HepG2 (cell line): ENCODE measurements at regions not wholly inside any gene's neighbourhood (a gene's known extent, or its start where the extent isn't known, plus 50 kb on each side); places are given as distances from the start of the nearest gene placed in this dataset.

ENCODE experiments used
- AGO2 ChIP-seq: fragments of 200-400 bp; formaldehyde crosslinking; optimal IDR thresholded peaks from 2 replicates; pipeline ENCODE3; 2017; ENCODE audit warnings: mild to moderate bottlenecking, low read depth, low read length, moderate library complexity
- KAT8 ChIP-seq: IDR thresholded peaks from 2 replicates; pipeline ENCODE4 v1.6.1; 2016; ENCODE audit warnings: missing genetic modification reagents, missing compliant biosample characterization
- PAXIP1 ChIP-seq: sonication (generic); formaldehyde crosslinking; conservative IDR thresholded peaks from 2 replicates; pipeline ENCODE4 v1.4.0; 2020; ENCODE audit warnings: mild to moderate bottlenecking, missing genetic modification reagents, moderate library complexity
- PRPF4 ChIP-seq: fragments of 200-400 bp; formaldehyde crosslinking; IDR thresholded peaks from 2 replicates; pipeline ENCODE4 v1.6.1; 2016; ENCODE audit warnings: low read length, low read depth; ENCODE audit not compliant: poor library complexity, severe bottlenecking
- SAP130 ChIP-seq: IDR thresholded peaks from 2 replicates; pipeline ENCODE4 v1.6.1; 2016; ENCODE audit warnings: low read depth
- ZBTB38 ChIP-seq: sonication (generic); formaldehyde crosslinking; IDR thresholded peaks from 2 replicates; pipeline ENCODE4 v1.5.1; 2020; ENCODE audit warnings: mild to moderate bottlenecking, missing genetic modification reagents
- ZNF274 ChIP-seq: sonication (generic); formaldehyde crosslinking; IDR thresholded peaks from 2 replicates; pipeline ENCODE4 v1.5.1; 2020; ENCODE audit warnings: mild to moderate bottlenecking, missing genetic modification reagents
- ZNF343 ChIP-seq: sonication (generic); formaldehyde crosslinking; IDR thresholded peaks from 2 replicates; pipeline ENCODE4 v1.4.0; 2020; ENCODE audit warnings: mild to moderate bottlenecking, missing genetic modification reagents
- ZNF430 ChIP-seq: sonication (generic); formaldehyde crosslinking; IDR thresholded peaks from 2 replicates; pipeline ENCODE4 v1.9.0; 2021; ENCODE audit warnings: mild to moderate bottlenecking, missing genetic modification reagents
- ZNF496 ChIP-seq: sonication (generic); formaldehyde crosslinking; IDR thresholded peaks from 2 replicates; pipeline ENCODE4 v1.8.1; 2023; ENCODE audit warnings: mild to moderate bottlenecking, moderate library complexity, missing genetic modification reagents; ENCODE audit not compliant: insufficient replicate concordance
- ZNF570 ChIP-seq: sonication (generic); formaldehyde crosslinking; IDR thresholded peaks from 2 replicates; pipeline ENCODE4 v1.4.0; 2020; ENCODE audit warnings: mild to moderate bottlenecking, missing genetic modification reagents, borderline replicate concordance
- ZNF768 ChIP-seq: sonication (generic); formaldehyde crosslinking; IDR thresholded peaks from 2 replicates; pipeline ENCODE4 v1.4.0; 2020; ENCODE audit warnings: missing genetic modification reagents
- ZNF792 ChIP-seq: IDR thresholded peaks from 2 replicates; pipeline ENCODE4 v1.6.1; 2016
- ZNF841 ChIP-seq: sonication (generic); formaldehyde crosslinking; IDR thresholded peaks from 2 replicates; pipeline ENCODE4 v1.8.1; 2023; ENCODE audit warnings: missing genetic modification reagents, borderline replicate concordance
- TF ChIP-seq, protein P1 (sequence below): sonication (generic); formaldehyde crosslinking; IDR thresholded peaks from 2 replicates; pipeline ENCODE4 v1.8.0; 2022; ENCODE audit warnings: missing genetic modification reagents, mild to moderate bottlenecking, moderate library complexity, borderline replicate concordance
- TF ChIP-seq, protein P2 (sequence below): IDR thresholded peaks from 2 replicates; pipeline ENCODE4 v1.6.1; 2016
- TF ChIP-seq, protein P3 (sequence below): IDR thresholded peaks from 2 replicates; pipeline ENCODE4 v1.6.1; 2016
- TF ChIP-seq, protein P4 (sequence below): sonication (generic); formaldehyde crosslinking; IDR thresholded peaks from 2 replicates; pipeline ENCODE4 v1.5.1; 2020; ENCODE audit warnings: missing genetic modification reagents, mild to moderate bottlenecking, borderline replicate concordance

DNA sequence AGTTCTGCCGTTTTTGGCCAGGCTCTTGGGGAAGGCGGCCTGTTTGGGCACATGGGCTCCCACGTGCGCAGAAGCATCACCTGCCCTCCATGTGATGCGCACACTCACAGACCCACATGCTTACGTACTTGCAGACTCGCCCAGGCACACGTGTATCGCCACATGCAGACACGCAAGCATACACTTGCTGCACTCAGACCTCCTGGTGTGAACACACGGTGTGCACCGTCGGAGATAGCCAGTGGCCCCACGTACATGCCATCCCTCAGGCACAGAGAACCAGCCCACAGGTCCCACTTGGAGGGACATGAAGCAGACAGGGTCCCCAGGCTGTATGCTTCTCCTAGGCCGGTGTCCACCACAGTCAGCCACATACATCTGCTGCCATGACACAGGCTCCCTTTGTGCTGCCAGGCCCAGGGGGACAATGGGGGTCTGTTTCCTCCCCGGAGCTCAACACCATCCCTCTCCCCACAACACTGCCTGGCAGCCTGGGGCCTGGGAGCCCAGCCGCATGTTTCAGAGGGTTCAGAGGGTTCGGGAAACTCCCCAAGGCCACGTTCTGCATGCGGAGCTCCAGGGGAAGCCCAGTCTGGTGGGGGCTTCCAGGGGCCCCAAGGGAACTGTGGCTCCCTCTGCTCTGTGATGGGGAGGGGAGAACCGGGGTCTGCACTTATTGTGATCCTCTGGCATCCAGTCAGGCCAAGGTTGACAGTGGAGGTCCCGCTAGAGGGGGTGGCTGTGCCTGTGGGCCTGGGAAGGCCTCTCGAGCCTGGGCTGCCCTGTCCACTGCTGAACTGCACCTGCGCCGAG is 208.1 kb upstream of the HAAO start (continued):
- peak; percentile 99 for TF ChIP-seq ZBTB38 (CRISPR knock-in tag)
- TF ChIP-seq ZNF274: peak; percentile 65; the same call in 1 of the 2 replicates
- peak; percentile 55 for TF ChIP-seq SAP130 (CRISPR knock-in tag)
- peak; percentile 47; the same call in 1 of the 2 replicates for TF ChIP-seq KAT8 (CRISPR knock-in tag)
- peak; percentile 69 for TF ChIP-seq AGO2
- peak; percentile 76 for TF ChIP-seq PAXIP1
- TF ChIP-seq, protein P1, sequence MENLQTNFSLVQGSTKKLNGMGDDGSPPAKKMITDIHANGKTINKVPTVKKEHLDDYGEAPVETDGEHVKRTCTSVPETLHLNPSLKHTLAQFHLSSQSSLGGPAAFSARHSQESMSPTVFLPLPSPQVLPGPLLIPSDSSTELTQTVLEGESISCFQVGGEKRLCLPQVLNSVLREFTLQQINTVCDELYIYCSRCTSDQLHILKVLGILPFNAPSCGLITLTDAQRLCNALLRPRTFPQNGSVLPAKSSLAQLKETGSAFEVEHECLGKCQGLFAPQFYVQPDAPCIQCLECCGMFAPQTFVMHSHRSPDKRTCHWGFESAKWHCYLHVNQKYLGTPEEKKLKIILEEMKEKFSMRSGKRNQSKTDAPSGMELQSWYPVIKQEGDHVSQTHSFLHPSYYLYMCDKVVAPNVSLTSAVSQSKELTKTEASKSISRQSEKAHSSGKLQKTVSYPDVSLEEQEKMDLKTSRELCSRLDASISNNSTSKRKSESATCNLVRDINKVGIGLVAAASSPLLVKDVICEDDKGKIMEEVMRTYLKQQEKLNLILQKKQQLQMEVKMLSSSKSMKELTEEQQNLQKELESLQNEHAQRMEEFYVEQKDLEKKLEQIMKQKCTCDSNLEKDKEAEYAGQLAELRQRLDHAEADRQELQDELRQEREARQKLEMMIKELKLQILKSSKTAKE (CRISPR knock-in tag): peak; percentile 63; the same call in 1 of the 2 replicates
- TF ChIP-seq ZNF570 (CRISPR knock-in tag): no peak
- TF ChIP-seq, protein P2, sequence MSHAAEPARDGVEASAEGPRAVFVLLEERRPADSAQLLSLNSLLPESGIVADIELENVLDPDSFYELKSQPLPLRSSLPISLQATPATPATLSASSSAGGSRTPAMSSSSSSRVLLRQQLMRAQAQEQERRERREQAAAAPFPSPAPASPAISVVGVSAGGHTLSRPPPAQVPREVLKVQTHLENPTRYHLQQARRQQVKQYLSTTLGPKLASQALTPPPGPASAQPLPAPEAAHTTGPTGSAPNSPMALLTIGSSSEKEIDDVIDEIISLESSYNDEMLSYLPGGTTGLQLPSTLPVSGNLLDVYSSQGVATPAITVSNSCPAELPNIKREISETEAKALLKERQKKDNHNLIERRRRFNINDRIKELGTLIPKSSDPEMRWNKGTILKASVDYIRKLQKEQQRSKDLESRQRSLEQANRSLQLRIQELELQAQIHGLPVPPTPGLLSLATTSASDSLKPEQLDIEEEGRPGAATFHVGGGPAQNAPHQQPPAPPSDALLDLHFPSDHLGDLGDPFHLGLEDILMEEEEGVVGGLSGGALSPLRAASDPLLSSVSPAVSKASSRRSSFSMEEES (CRISPR knock-in tag): 0 out of 2 replicates have a peak, but pooled peaks have one; percentile 21
- no peak for TF ChIP-seq ZNF496 (CRISPR knock-in tag)
- TF ChIP-seq, protein P3, sequence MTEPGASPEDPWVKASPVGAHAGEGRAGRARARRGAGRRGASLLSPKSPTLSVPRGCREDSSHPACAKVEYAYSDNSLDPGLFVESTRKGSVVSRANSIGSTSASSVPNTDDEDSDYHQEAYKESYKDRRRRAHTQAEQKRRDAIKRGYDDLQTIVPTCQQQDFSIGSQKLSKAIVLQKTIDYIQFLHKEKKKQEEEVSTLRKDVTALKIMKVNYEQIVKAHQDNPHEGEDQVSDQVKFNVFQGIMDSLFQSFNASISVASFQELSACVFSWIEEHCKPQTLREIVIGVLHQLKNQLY (CRISPR knock-in tag): 0 out of 2 replicates have a peak, but pooled peaks have one; percentile 30
- 0 out of 2 replicates have a peak, but pooled peaks have one; percentile 48 for TF ChIP-seq ZNF343
- no peak for TF ChIP-seq ZNF841 (CRISPR knock-in tag)
- TF ChIP-seq, protein P4, sequence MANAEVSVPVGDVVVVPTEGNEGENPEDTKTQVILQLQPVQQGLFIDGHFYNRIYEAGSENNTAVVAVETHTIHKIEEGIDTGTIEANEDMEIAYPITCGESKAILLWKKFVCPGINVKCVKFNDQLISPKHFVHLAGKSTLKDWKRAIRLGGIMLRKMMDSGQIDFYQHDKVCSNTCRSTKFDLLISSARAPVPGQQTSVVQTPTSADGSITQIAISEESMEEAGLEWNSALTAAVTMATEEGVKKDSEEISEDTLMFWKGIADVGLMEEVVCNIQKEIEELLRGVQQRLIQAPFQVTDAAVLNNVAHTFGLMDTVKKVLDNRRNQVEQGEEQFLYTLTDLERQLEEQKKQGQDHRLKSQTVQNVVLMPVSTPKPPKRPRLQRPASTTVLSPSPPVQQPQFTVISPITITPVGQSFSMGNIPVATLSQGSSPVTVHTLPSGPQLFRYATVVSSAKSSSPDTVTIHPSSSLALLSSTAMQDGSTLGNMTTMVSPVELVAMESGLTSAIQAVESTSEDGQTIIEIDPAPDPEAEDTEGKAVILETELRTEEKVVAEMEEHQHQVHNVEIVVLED (CRISPR knock-in tag): peak; percentile 53; the same call in 1 of the 2 replicates
- peak; percentile 43; the same call in 1 of the 2 replicates for TF ChIP-seq ZNF768 (CRISPR knock-in tag)
- TF ChIP-seq PRPF4: peak; percentile 92
- TF ChIP-seq ZNF430: peak; percentile 44; the same call in 1 of the 2 replicates
- no peak for TF ChIP-seq ZNF792
